ENCODE measurements at regions not wholly inside any gene's neighbourhood (a gene's known extent, or its start where the extent isn't known, plus 50 kb on each side); places are given as distances from the start of the nearest gene placed in this dataset.

- no peaks in the 10 kb centered on the region for H3K27me3 Mint-ChIP-seq (ENCODE audit: low read depth)
- no peaks in the 10 kb centered on the region for H3K9me3 Mint-ChIP-seq
- no peak overlapping the region for H3K4me3 Mint-ChIP-seq
- DNase-seq (ENCODE audit: low read depth, low spot score), result no peak
- no peak overlapping the region for H3K27ac Mint-ChIP-seq (ENCODE audit: unreplicated experiment)
- H3K4me1 Mint-ChIP-seq, result no peaks in the 10 kb centered on the region
- H3K36me3 Mint-ChIP-seq (ENCODE audit: low read depth), result no peaks in the 10 kb centered on the region
- no peak for TF ChIP-seq CTCF (conservative IDR thresholded peaks at IDR 0.05)
Measured at GRCh38 chr5:117794847-117795246, 1193.5 kb downstream of the DTWD2 start.

- Mint-ChIP-seq H3K4me1 (no peaks in the 10 kb centered on the region), H3K9me3 (no peaks in the 10 kb centered on the region), H3K27me3 (ENCODE audit: low read depth) (no peaks in the 10 kb centered on the region), H3K36me3 (ENCODE audit: low read depth) (no peaks in the 10 kb centered on the region), H3K4me3 (no peak overlapping the region), H3K27ac (ENCODE audit: unreplicated experiment) (no peak overlapping the region)
- TF ChIP-seq CTCF (conservative IDR thresholded peaks at IDR 0.05), result no peak
- no peak for DNase-seq (ENCODE audit: low read depth, low spot score)
Measured at GRCh38 chr5:117793963-117794362, 1194.4 kb downstream of the DTWD2 start.

GRCh38 chr5:117792476-117792875, 1195.9 kb downstream of the DTWD2 start:
- Mint-ChIP-seq H3K27me3 (ENCODE audit: low read depth) (no peaks in the 10 kb centered on the region), H3K4me1 (peaks cover 4% of the 10 kb centered on the region), H3K9me3 (peaks cover 2% of the 10 kb centered on the region), H3K4me3 (no peak overlapping the region), H3K36me3 (ENCODE audit: low read depth) (no peaks in the 10 kb centered on the region), H3K27ac (ENCODE audit: unreplicated experiment) (no peak overlapping the region)
- TF ChIP-seq CTCF (conservative IDR thresholded peaks at IDR 0.05), result no peak
- DNase-seq (ENCODE audit: low read depth, low spot score), result no peak

GRCh38 chr5:117788596-117788995, 1199.8 kb downstream of the DTWD2 start:
- no peak overlapping the region for H3K4me3 Mint-ChIP-seq
- no peaks in the 10 kb centered on the region for H3K36me3 Mint-ChIP-seq (ENCODE audit: low read depth)
- H3K4me1 Mint-ChIP-seq, result peaks cover 4% of the 10 kb centered on the region
- no peak for TF ChIP-seq CTCF (conservative IDR thresholded peaks at IDR 0.05)
- DNase-seq (ENCODE audit: low read depth, low spot score), result no peak
- peaks cover 2% of the 10 kb centered on the region for H3K9me3 Mint-ChIP-seq
- no peaks in the 10 kb centered on the region for H3K27me3 Mint-ChIP-seq (ENCODE audit: low read depth)
- H3K27ac Mint-ChIP-seq (ENCODE audit: unreplicated experiment), result no peak overlapping the region

- DNase-seq (ENCODE audit: low read depth, low spot score), result no peak
- no peaks in the 10 kb centered on the region for H3K4me1 Mint-ChIP-seq
- no peaks in the 10 kb centered on the region for H3K27me3 Mint-ChIP-seq (ENCODE audit: low read depth)
- no peak overlapping the region for H3K4me3 Mint-ChIP-seq
- TF ChIP-seq CTCF (conservative IDR thresholded peaks at IDR 0.05), result no peak
- H3K27ac Mint-ChIP-seq (ENCODE audit: unreplicated experiment), result no peak overlapping the region
- H3K9me3 Mint-ChIP-seq, result peaks cover 10% of the 10 kb centered on the region
- peaks cover 11% of the 10 kb centered on the region for H3K36me3 Mint-ChIP-seq (ENCODE audit: low read depth)
Measured at GRCh38 chr5:117779171-117779570, 1204.5 kb upstream of the SEMA6A start.

GRCh38 chr5:117776977-117777376, 1202.4 kb upstream of the SEMA6A start:
- Mint-ChIP-seq H3K4me3 (no peak overlapping the region), H3K27me3 (ENCODE audit: low read depth) (no peaks in the 10 kb centered on the region), H3K4me1 (no peaks in the 10 kb centered on the region), H3K27ac (ENCODE audit: unreplicated experiment) (no peak overlapping the region), H3K36me3 (ENCODE audit: low read depth) (peaks cover 15% of the 10 kb centered on the region), H3K9me3 (peaks cover 14% of the 10 kb centered on the region)
- TF ChIP-seq CTCF (conservative IDR thresholded peaks at IDR 0.05), result no peak
- DNase-seq (ENCODE audit: low read depth, low spot score), result no peak

Data from neural crest cell (in vitro differentiated cells).